Esophagus muscularis mucosa (tissue), 4 donors: ENCODE measurements at regions not wholly inside any gene's neighbourhood (a gene's known extent, or its start where the extent isn't known, plus 50 kb on each side); places are given as distances from the start of the nearest gene placed in this dataset.

Experiments used
- EP300 ChIP-seq: sonication (generic); formaldehyde crosslinking; IDR thresholded peaks from one replicate; pipeline ENCODE4 v1.6.1; 2017; ENCODE audit warnings: antibody characterized with exemption
- POLR2A ChIP-seq: fragments of 450-650 bp; IDR thresholded peaks from one replicate; pipeline ENCODE4 v1.6.1; 2017; ENCODE audit warnings: antibody characterized with exemption, moderate library complexity, mild to moderate bottlenecking, low read depth
- TF ChIP-seq, protein P1 (sequence below), 3 experiments: fragments of 200-600 bp in 2 of 3; fragments of 450-650 bp in 1 of 3; sonication (generic) in 2 of 3; IDR thresholded peaks; one replicate each; pipeline ENCODE4 v1.5.1; 2017 to 2019; ENCODE audit warnings: antibody characterized with exemption in 3 of 3, mild to moderate bottlenecking in 2 of 3, moderate library complexity in 1 of 3

DNA sequence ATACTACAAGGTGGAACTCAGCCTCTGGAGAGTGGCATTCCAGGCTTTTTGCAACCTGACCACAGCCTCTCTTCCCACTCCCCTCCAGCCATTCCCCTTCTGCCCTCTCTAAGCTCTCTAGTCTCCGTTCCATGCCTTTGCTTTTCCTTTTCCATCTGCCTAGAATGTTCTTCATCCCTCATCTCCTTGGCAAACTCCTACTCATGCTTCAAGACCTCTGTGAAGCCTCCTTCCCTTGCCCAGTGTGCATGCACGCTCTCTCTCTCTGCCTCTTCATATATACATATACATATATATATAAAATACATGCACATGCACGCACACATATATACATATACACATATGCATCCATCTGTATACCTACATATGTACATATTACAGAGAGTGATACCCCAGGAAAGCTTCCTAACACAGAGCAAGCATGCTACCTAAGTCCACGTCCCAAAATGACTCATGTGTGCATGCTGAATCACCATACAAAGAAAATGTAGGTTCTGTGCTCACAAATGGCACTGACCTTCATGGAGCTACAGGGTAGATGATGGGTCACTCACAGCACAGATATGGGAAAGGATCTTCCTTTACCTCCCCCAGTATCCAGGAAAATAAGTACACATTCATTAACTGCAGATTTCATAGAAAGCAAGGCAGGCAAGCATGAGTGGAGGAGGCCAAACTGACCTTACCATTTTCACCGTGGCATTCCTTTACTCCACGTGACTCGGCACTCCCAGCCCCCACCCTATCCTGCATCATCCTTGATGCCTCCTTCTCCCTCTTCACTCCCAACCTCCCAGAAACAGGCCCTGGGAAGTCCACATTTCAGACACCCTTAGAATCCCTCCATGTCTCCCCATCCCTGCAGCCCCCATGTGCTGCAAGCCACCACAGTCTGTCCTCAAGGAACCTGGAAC, 238.4 kb upstream of the ZMIZ1 start:
- no peak for TF ChIP-seq POLR2A
- TF ChIP-seq, protein P1, sequence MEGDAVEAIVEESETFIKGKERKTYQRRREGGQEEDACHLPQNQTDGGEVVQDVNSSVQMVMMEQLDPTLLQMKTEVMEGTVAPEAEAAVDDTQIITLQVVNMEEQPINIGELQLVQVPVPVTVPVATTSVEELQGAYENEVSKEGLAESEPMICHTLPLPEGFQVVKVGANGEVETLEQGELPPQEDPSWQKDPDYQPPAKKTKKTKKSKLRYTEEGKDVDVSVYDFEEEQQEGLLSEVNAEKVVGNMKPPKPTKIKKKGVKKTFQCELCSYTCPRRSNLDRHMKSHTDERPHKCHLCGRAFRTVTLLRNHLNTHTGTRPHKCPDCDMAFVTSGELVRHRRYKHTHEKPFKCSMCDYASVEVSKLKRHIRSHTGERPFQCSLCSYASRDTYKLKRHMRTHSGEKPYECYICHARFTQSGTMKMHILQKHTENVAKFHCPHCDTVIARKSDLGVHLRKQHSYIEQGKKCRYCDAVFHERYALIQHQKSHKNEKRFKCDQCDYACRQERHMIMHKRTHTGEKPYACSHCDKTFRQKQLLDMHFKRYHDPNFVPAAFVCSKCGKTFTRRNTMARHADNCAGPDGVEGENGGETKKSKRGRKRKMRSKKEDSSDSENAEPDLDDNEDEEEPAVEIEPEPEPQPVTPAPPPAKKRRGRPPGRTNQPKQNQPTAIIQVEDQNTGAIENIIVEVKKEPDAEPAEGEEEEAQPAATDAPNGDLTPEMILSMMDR (IDR thresholded peaks at IDR 0.05): no peak
- TF ChIP-seq EP300: no peak
